CD4-positive, CD25-positive, alpha-beta regulatory T cell (primary cell): ENCODE measurements at regions not wholly inside any gene's neighbourhood (a gene's known extent, or its start where the extent isn't known, plus 50 kb on each side); places are given as distances from the start of the nearest gene placed in this dataset.

Experiments used
- ATAC-seq, 2 donors: fragments of 150-1000 bp; cut with Tn5 transposase; one replicate each; pipeline ENCODE4 v1.10.0; 2021; ENCODE audit warnings: low read depth in 2 of 2, moderate number of reproducible peaks in 2 of 2, moderate library complexity in 1 of 2
- DNase-seq, 3 donors: peaks; one replicate each; pipeline versions ENCODE4 v3.0.0 to v3.0.0-alpha.2; 2012 to 2022; ENCODE audit warnings: mixed read lengths in 1 of 3
- H3K27ac ChIP-seq: one replicate; pipeline ENCODE4 v1.7.0; 2013; ENCODE audit warnings: mild to moderate bottlenecking, low read length; ENCODE audit not compliant: insufficient read depth, poor library complexity, severe bottlenecking
- H3K27me3 ChIP-seq: one replicate; pipeline ENCODE4 v1.7.0; 2013; ENCODE audit warnings: low read length; ENCODE audit not compliant: control insufficient read depth, insufficient read depth
- H3K36me3 ChIP-seq: one replicate; pipeline ENCODE4 v1.7.0; 2013; ENCODE audit warnings: mild to moderate bottlenecking, low read length, moderate library complexity; ENCODE audit not compliant: control insufficient read depth, insufficient read depth
- H3K4me1 ChIP-seq: 2 replicates; pipeline ENCODE4 v1.7.0; 2013; ENCODE audit warnings: mild to moderate bottlenecking, low read length; ENCODE audit not compliant: insufficient read depth, control insufficient read depth, poor library complexity, severe bottlenecking
- H3K4me3 ChIP-seq: one replicate; pipeline ENCODE4 v1.7.0; 2013; ENCODE audit warnings: low read depth, mild to moderate bottlenecking, low read length, moderate library complexity
- H3K9me3 ChIP-seq, 2 experiments: 1 replicate in 1 of 2; 2 replicates in 1 of 2; pipeline ENCODE4 v1.7.0; 2013; ENCODE audit warnings: low read length in 2 of 2, mild to moderate bottlenecking in 1 of 2, moderate library complexity in 1 of 2; ENCODE audit not compliant: control insufficient read depth in 2 of 2
- H3K27ac Mint-ChIP-seq, 3 donors: one replicate each; pipeline ENCODE4 v1.8.0; 2020 to 2022; ENCODE audit warnings: mild to moderate bottlenecking in 3 of 3, mixed read lengths in 3 of 3, moderate library complexity in 2 of 3
- H3K27me3 Mint-ChIP-seq: one replicate; pipeline ENCODE4 v1.8.0; 2022; ENCODE audit warnings: mild to moderate bottlenecking, mixed read lengths
- H3K36me3 Mint-ChIP-seq: one replicate; pipeline ENCODE4 v1.8.0; 2020; ENCODE audit warnings: mixed read lengths
- H3K4me1 Mint-ChIP-seq, 4 donors: one replicate each; pipeline ENCODE4 v1.8.0; 2020 to 2022; ENCODE audit warnings: mixed read lengths in 4 of 4, mild to moderate bottlenecking in 1 of 4
- H3K4me3 Mint-ChIP-seq, 4 donors: one replicate each; pipeline ENCODE4 v1.8.0; 2020 to 2022; ENCODE audit warnings: mild to moderate bottlenecking in 4 of 4, mixed read lengths in 4 of 4, moderate library complexity in 3 of 4
- H3K9me3 Mint-ChIP-seq, 7 donors: one replicate each; pipeline ENCODE4 v1.8.0; 2020 to 2022; ENCODE audit warnings: mixed read lengths in 7 of 7, mild to moderate bottlenecking in 3 of 7, moderate library complexity in 2 of 7

DNA sequence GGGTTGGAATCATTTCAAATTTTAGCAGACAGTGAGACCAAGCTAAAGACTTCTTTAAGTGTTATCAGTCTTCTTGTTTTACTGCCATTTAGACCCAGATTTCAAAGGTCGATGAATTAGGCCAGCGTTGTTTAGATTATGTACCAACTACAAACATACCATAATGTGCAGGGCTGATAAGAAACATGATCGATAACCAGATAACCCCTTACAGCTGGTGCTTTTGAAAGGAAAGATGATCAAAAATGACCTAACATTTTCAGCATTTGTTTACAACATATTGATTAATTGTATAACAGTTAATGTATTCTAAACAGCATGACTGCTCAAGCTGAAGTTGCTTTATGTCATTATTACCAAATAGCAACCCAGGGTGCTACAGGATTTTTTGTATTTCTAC lies 400.4 kb upstream of the FAM241A start:
- Histone ChIP-seq H3K4me3 (no peak overlapping the region), H3K9me3 (no peaks in the 10 kb centered on the region), H3K27ac (no peak overlapping the region), H3K36me3 (no peaks in the 10 kb centered on the region), H3K27me3 (no peaks in the 10 kb centered on the region), H3K4me1 (no peaks in the 10 kb centered on the region)
- DNase-seq = no peak
- Mint-ChIP-seq H3K27ac (no peak overlapping the region), H3K4me1 (no peaks in the 10 kb centered on the region), H3K27me3 (no peaks in the 10 kb centered on the region), H3K36me3 (no peaks in the 10 kb centered on the region), H3K4me3 (no peak overlapping the region), H3K9me3 (peaks cover 0 to 4% (median 0%) of the 10 kb centered on the region in 7 donors)
- no peak for ATAC-seq

DNA sequence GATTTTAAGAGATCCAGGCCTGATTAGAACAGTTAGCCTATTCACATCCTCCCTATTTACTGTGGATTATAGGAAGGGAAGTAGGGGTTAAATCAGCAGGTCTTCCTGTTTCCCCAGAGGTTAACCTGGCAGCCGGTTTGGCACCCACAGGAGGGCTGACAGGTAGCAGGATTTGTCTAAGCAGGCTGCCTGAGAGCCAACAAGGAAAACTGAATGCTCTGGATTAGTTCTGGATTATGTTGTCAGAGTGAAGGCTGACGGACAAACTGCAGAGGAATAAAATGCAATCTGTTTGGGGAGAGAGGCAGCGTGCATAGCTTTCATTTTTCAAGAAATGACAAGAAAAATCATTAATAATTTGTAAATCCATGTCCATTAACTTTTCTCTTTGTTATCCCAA lies 397.1 kb upstream of the FAM241A start:
- ATAC-seq = no peak
- H3K4me1 Mint-ChIP-seq = no peaks in the 10 kb centered on the region
- H3K27ac Mint-ChIP-seq = no peak overlapping the region

DNA sequence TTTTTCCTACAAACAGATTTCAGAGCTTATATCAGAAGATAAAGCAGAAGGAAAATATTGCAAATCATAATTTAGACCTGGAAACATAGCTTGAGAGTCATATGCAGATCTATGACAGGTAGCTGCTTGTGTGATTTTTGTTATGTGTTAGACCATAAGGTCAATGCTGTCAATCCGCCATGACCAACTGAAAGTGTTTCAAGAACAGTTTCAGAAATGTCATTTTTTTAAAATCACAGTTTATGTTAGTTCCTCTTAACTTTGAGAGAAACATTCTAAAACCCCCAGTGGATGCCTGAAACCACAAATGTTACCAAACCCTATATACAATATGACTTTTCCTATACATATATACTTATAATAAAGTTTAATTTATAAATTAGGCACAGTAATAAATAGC lies 391.3 kb upstream of the FAM241A start:
- H3K4me3 ChIP-seq = no peak overlapping the region
- H3K36me3 Mint-ChIP-seq = no peaks in the 10 kb centered on the region
- H3K9me3 Mint-ChIP-seq = peaks cover 0 to 3% (median 0%) of the 10 kb centered on the region in 7 donors
- no peak for ATAC-seq
- H3K4me3 Mint-ChIP-seq = no peak overlapping the region
- no peaks in the 10 kb centered on the region for H3K27me3 ChIP-seq
- DNase-seq = no peak
- no peaks in the 10 kb centered on the region for H3K36me3 ChIP-seq
- no peaks in the 10 kb centered on the region for H3K9me3 ChIP-seq
- H3K27ac ChIP-seq = no peak overlapping the region
- no peaks in the 10 kb centered on the region for H3K27me3 Mint-ChIP-seq
- H3K4me1 Mint-ChIP-seq = no peaks in the 10 kb centered on the region
- H3K4me1 ChIP-seq = no peaks in the 10 kb centered on the region
- no peak overlapping the region for H3K27ac Mint-ChIP-seq

More for the DNA sequence above, 397.1 kb upstream of the FAM241A start:
- DNase-seq = no peak
- no peaks in the 10 kb centered on the region for H3K27me3 Mint-ChIP-seq
- no peak overlapping the region for H3K4me3 Mint-ChIP-seq
- H3K9me3 ChIP-seq = no peaks in the 10 kb centered on the region
- no peaks in the 10 kb centered on the region for H3K4me1 ChIP-seq
- no peak overlapping the region for H3K4me3 ChIP-seq
- no peaks in the 10 kb centered on the region for H3K36me3 Mint-ChIP-seq
- no peaks in the 10 kb centered on the region for H3K27me3 ChIP-seq
- no peak overlapping the region for H3K27ac ChIP-seq
- H3K9me3 Mint-ChIP-seq = peaks cover 0 to 4% (median 0%) of the 10 kb centered on the region in 7 donors
- no peaks in the 10 kb centered on the region for H3K36me3 ChIP-seq

DNA sequence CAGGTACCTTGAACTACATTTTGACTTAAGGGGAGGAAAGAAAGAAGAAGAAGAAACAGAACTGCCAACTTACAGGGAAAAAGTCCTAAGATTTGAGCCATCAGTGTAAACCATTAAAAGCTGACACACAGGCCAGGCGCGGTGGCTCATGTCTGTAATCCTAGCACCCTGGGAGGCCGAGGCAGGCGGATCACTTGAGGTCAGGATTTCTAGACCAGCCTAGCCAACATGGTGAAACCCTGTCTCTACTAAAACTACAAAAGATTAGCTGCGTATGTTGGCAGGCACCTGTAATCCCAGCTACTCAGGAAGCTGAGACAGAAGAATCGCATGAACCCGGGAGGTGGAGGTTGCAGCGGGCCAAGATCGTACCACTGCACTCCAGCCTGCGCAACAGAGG lies 389.7 kb upstream of the FAM241A start:
- H3K9me3 Mint-ChIP-seq = peaks cover 0 to 3% (median 0%) of the 10 kb centered on the region in 7 donors
- no peaks in the 10 kb centered on the region for H3K27me3 ChIP-seq
- no peak for ATAC-seq

DNA sequence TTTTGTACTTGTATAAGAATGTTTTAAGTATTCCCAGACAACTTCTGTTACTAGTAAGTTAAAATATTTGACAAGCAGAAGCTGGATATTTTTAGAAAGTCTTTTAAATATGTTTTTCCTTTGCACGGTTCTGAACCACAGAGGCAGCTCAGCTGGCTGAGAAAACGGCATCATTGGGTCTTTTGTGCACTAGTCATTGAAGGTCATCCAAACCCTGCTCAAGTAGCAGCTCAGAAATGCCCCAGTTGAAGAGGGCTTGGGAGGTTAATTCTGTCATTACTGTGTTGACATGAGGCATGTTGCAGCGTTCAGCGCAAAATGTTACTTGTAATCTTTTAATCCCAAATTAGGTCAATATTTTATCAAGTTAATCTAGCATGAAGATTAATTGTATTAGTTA lies 383.7 kb upstream of the FAM241A start:
- Mint-ChIP-seq H3K9me3 (peaks cover 0 to 1% (median 0%) of the 10 kb centered on the region in 7 donors), H3K4me3 (no peak overlapping the region), H3K4me1 (no peaks in the 10 kb centered on the region), H3K27me3 (no peaks in the 10 kb centered on the region), H3K27ac (no peak overlapping the region), H3K36me3 (no peaks in the 10 kb centered on the region)
- ATAC-seq (no peak), DNase-seq (no peak)
- H3K4me3 ChIP-seq = no peak overlapping the region
- no peaks in the 10 kb centered on the region for H3K4me1 ChIP-seq
- no peaks in the 10 kb centered on the region for H3K27me3 ChIP-seq
- H3K9me3 ChIP-seq = no peaks in the 10 kb centered on the region
- H3K27ac ChIP-seq = no peak overlapping the region
- no peaks in the 10 kb centered on the region for H3K36me3 ChIP-seq

More for the DNA sequence above, 389.7 kb upstream of the FAM241A start:
- Mint-ChIP-seq H3K27me3 (no peaks in the 10 kb centered on the region), H3K4me1 (no peaks in the 10 kb centered on the region), H3K36me3 (no peaks in the 10 kb centered on the region), H3K4me3 (no peak overlapping the region), H3K27ac (no peak overlapping the region)
- H3K4me3 ChIP-seq = no peak overlapping the region
- H3K36me3 ChIP-seq = no peaks in the 10 kb centered on the region
- H3K27ac ChIP-seq = no peak overlapping the region
- DNase-seq = no peak
- H3K4me1 ChIP-seq = no peaks in the 10 kb centered on the region
- H3K9me3 ChIP-seq = no peaks in the 10 kb centered on the region

DNA sequence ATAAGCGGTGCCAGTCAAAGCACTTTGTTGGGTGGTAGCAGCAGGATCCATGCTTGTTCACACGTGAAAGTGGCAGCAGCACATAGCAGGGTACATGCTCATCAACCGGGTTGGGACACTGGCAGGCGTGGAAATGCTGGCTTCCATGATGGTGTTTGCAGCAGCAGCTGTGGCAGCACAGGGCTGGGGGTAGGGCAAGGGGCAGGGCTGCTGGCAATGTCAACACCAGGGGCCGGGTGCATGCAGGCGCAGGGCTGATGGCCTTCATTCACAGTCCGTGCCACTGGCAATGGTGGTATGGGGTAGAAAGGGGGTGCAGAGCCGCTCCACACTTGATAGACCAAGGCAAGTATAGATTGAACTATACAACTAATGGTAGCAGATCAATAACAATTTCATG lies 374.7 kb upstream of the FAM241A start:
- Histone ChIP-seq H3K4me1 (no peaks in the 10 kb centered on the region), H3K27ac (no peak overlapping the region), H3K36me3 (no peaks in the 10 kb centered on the region), H3K9me3 (no peaks in the 10 kb centered on the region), H3K4me3 (no peak overlapping the region), H3K27me3 (no peaks in the 10 kb centered on the region)
- ATAC-seq (no peak), DNase-seq (no peak)
- no peak overlapping the region for H3K27ac Mint-ChIP-seq
- H3K4me3 Mint-ChIP-seq = no peak overlapping the region
- H3K9me3 Mint-ChIP-seq = peaks cover 0 to 12% (median 0%) of the 10 kb centered on the region in 7 donors
- H3K36me3 Mint-ChIP-seq = no peaks in the 10 kb centered on the region
- H3K27me3 Mint-ChIP-seq = no peaks in the 10 kb centered on the region
- no peaks in the 10 kb centered on the region for H3K4me1 Mint-ChIP-seq

DNA sequence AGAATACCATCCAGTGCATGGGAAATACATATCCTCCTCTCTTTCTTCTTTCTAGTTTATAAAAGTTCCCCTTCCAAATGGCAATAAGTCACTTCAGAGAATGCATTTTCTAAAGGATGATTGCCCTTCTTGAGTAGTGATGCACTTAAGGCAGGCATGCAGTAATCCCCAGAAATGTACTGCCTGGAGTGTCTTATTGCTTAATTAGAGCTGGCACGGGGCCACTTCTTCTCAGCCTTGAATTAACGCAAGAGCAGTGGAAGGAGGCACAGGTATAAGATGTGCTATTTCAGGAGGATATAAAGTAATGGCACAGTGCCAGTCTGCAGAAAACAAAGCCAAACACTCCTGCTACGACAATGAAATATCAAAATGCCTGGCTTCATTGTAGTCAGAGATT lies 371.4 kb upstream of the FAM241A start:
- Mint-ChIP-seq H3K4me1 (no peaks in the 10 kb centered on the region), H3K9me3 (peaks cover 0 to 12% (median 0%) of the 10 kb centered on the region in 7 donors), H3K4me3 (no peak overlapping the region), H3K27ac (no peak overlapping the region), H3K27me3 (no peaks in the 10 kb centered on the region), H3K36me3 (no peaks in the 10 kb centered on the region)
- Histone ChIP-seq H3K27me3 (no peaks in the 10 kb centered on the region), H3K4me1 (no peaks in the 10 kb centered on the region), H3K27ac (no peak overlapping the region), H3K4me3 (no peak overlapping the region), H3K9me3 (no peaks in the 10 kb centered on the region), H3K36me3 (no peaks in the 10 kb centered on the region)
- no peak for ATAC-seq
- no peak for DNase-seq

DNA sequence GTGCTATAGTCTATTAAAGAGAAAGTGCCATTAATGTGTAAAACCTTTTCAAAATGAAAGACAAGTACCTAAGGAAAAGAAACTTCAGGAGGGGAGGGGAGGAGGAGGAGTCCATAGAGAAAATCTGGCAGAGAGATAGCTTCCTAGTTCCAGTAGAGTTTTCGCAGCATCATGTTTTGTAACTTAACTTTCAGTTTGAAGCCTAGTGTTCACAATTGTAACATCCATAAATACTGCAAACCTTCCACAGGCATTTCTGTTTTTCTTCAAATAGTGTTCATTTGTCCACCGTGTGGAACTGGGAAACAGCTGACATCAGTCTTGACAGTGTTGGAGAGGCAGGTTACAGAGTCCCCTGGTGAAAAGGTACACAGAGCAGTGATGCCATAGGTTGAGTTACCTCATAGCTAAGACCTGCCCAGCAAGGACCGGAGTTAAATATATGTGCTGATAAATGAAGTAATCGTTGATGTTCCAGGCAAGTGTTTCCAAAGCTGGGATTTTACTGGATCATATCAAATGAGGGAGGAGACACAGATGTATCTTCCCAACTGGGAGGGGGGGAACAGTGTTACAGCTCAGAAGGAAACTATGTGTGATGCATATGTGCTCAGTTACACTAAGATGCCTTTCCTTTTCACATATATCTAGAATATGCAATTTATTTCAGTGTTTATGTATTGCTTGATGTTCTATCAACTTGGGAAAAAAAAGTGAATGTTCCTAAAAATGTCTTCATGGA lies 369.5 kb upstream of the FAM241A start:
- ATAC-seq = no peak
- no peak overlapping the region for H3K27ac ChIP-seq
- no peak overlapping the region for H3K4me3 Mint-ChIP-seq
- no peaks in the 10 kb centered on the region for H3K4me1 ChIP-seq
- no peak for DNase-seq
- H3K9me3 ChIP-seq = no peaks in the 10 kb centered on the region
- no peaks in the 10 kb centered on the region for H3K4me1 Mint-ChIP-seq
- H3K4me3 ChIP-seq = no peak overlapping the region
- H3K36me3 Mint-ChIP-seq = no peaks in the 10 kb centered on the region
- no peak overlapping the region for H3K27ac Mint-ChIP-seq
- H3K9me3 Mint-ChIP-seq = no peaks in the 10 kb centered on the region
- no peaks in the 10 kb centered on the region for H3K27me3 Mint-ChIP-seq
- no peaks in the 10 kb centered on the region for H3K27me3 ChIP-seq
- no peaks in the 10 kb centered on the region for H3K36me3 ChIP-seq
